Stimulated activated CD8-positive, alpha-beta memory T cell treated with anti-CD3 and anti-CD28 coated beads, Interleukin-12 subunit alpha, Interleukin-12 subunit beta, amount 100 ng/mL, for 24 hours (primary cell): ENCODE measurements at regions not wholly inside any gene's neighbourhood (a gene's known extent, or its start where the extent isn't known, plus 50 kb on each side); places are given as distances from the start of the nearest gene placed in this dataset.
"Not testable (repeated sequence)": the region's sequence is repeated elsewhere in the genome, so short reads cannot be mapped to it uniquely, and the experiment has no call there.

Experiments
- DNase-seq: peaks from one replicate; pipeline ENCODE4 v3.0.0-alpha.2; 2020; ENCODE audit errors: extremely low read depth

GRCh38 chr2:147416099-147416498 is 428.7 kb upstream of the ACVR2A start:
- DNase-seq = no peak

GRCh38 chr2:147414656-147415055 is 430.2 kb upstream of the ACVR2A start:
- DNase-seq = not testable (repeated sequence)

GRCh38 chr2:147408357-147408756 is 436.5 kb upstream of the ACVR2A start:
- no peak for DNase-seq

GRCh38 chr2:147405651-147406050 is 439.2 kb upstream of the ACVR2A start:
- DNase-seq = no peak

- DNase-seq = no peak
Measured at GRCh38 chr2:147398996-147399395, 445.8 kb upstream of the ACVR2A start.

- DNase-seq = no peak
Measured at GRCh38 chr2:147398301-147398700, 446.5 kb upstream of the ACVR2A start.

- no peak for DNase-seq
Measured at GRCh38 chr2:147396890-147397289, 447.9 kb upstream of the ACVR2A start.

GRCh38 chr2:147394179-147394790 is 450.5 kb upstream of the ACVR2A start:
- no peak for DNase-seq

GRCh38 chr2:147392180-147392579 is 452.6 kb upstream of the ACVR2A start:
- DNase-seq = no peak

- no peak for DNase-seq
Measured at GRCh38 chr2:147390475-147390874, 454.4 kb upstream of the ACVR2A start.

- DNase-seq = no peak
Measured at GRCh38 chr2:147389218-147389617, 455.6 kb upstream of the ACVR2A start.

- DNase-seq = no peak
Measured at GRCh38 chr2:147388217-147388616, 456.6 kb upstream of the ACVR2A start.

GRCh38 chr2:147386284-147386683 is 458.5 kb upstream of the ACVR2A start:
- DNase-seq = no peak

- no peak for DNase-seq
Measured at GRCh38 chr2:147385600-147385999, 459.2 kb upstream of the ACVR2A start.

GRCh38 chr2:147384659-147385058 is 460.2 kb upstream of the ACVR2A start:
- no peak for DNase-seq

- no peak for DNase-seq
Measured at GRCh38 chr2:147382322-147382948, 462.4 kb upstream of the ACVR2A start.

GRCh38 chr2:147378403-147378802 is 466.4 kb upstream of the ACVR2A start:
- no peak for DNase-seq

GRCh38 chr2:147375073-147375472 is 469.8 kb upstream of the ACVR2A start:
- DNase-seq = no peak

- DNase-seq = no peak
Measured at GRCh38 chr2:147374423-147374811, 470.4 kb upstream of the ACVR2A start.

- no peak for DNase-seq
Measured at GRCh38 chr2:147373800-147374422, 470.9 kb upstream of the ACVR2A start.

- DNase-seq = no peak
Measured at GRCh38 chr2:147368306-147368705, 476.5 kb upstream of the ACVR2A start.

GRCh38 chr2:147366279-147366678 is 478.6 kb upstream of the ACVR2A start:
- no peak for DNase-seq

GRCh38 chr2:147365622-147366021 is 479.2 kb upstream of the ACVR2A start:
- DNase-seq = no peak
